LHCN-M2 (cell line): ENCODE measurements at regions not wholly inside any gene's neighbourhood (a gene's known extent, or its start where the extent isn't known, plus 50 kb on each side); places are given as distances from the start of the nearest gene placed in this dataset.
A peak's percentile ranks its signal among the peaks of the same experiment; 100 is the strongest.

Source experiments
- DNase-seq: peaks from one replicate; pipeline ENCODE4 v3.0.0-alpha.2; 2012; ENCODE audit warnings: low read depth

- DNase-seq = no peak
These were observed 50.1 kb upstream of the ASAP2 start for GRCh38 chr2:9156483-9156882.

GRCh38 chr2:9154061-9154460 lies 52.6 kb upstream of the ASAP2 start:
- no peak for DNase-seq

GRCh38 chr2:9153643-9153980 lies 53.0 kb upstream of the ASAP2 start:
- no peak for DNase-seq

- DNase-seq = no peak
These were observed 53.5 kb upstream of the ASAP2 start for GRCh38 chr2:9152975-9153642.

GRCh38 chr2:9150906-9151305 lies 55.7 kb upstream of the ASAP2 start:
- DNase-seq = no peak

GRCh38 chr2:9150568-9150900 lies 56.1 kb upstream of the ASAP2 start:
- DNase-seq = no peak

GRCh38 chr2:9149726-9150567 lies 56.7 kb upstream of the ASAP2 start:
- no peak for DNase-seq

- no peak for DNase-seq
These were observed 57.3 kb upstream of the ASAP2 start for GRCh38 chr2:9149388-9149660.

GRCh38 chr2:9146646-9147045 lies 60.0 kb upstream of the ASAP2 start:
- DNase-seq = no peak

- no peak for DNase-seq
These were observed 60.7 kb upstream of the ASAP2 start for GRCh38 chr2:9145752-9146430.

GRCh38 chr2:9145109-9145751 lies 61.4 kb upstream of the ASAP2 start:
- peak; percentile 64 for DNase-seq

GRCh38 chr2:9144617-9145016 lies 62.0 kb upstream of the ASAP2 start:
- DNase-seq = no peak

GRCh38 chr2:9144046-9144445 lies 62.6 kb upstream of the ASAP2 start:
- DNase-seq = no peak

GRCh38 chr2:9143264-9143815 lies 63.3 kb upstream of the ASAP2 start:
- no peak for DNase-seq

GRCh38 chr2:9142551-9143263 lies 63.9 kb upstream of the ASAP2 start:
- peak; percentile 91 for DNase-seq

- no peak for DNase-seq
These were observed 64.7 kb upstream of the ASAP2 start for GRCh38 chr2:9141706-9142460.

GRCh38 chr2:9141091-9141667 lies 65.4 kb upstream of the ASAP2 start:
- no peak for DNase-seq

- no peak for DNase-seq
These were observed 66.0 kb upstream of the ASAP2 start for GRCh38 chr2:9140645-9141044.

GRCh38 chr2:9139491-9140443 lies 66.8 kb upstream of the ASAP2 start:
- peak; percentile 46 for DNase-seq
